ENCODE measurements at regions not wholly inside any gene's neighbourhood (a gene's known extent, or its start where the extent isn't known, plus 50 kb on each side); places are given as distances from the start of the nearest gene placed in this dataset.
"Not testable (repeated sequence)": the region's sequence is repeated elsewhere in the genome, so short reads cannot be mapped to it uniquely, and the experiment has no call there.

GRCh38 chr14:84323450-84323849 is 1206.5 kb upstream of the FLRT2 start:
- Histone ChIP-seq H3K27me3 (no peaks in the 10 kb centered on the region), H3K9me3 (no peaks in the 10 kb centered on the region), H3K27ac (no peak overlapping the region), H3K36me3 (no peaks in the 10 kb centered on the region), H3K4me1 (no peaks in the 10 kb centered on the region), H3K4me3 (no peak overlapping the region)
- no peak for ATAC-seq
- intact Hi-C loops (cut with DNase I): no loop called here
- DNase-seq: no peak
- 51% methylated on average over 4 of the region's 4 CpGs for WGBS (ENCODE audit: insufficient coverage, low coverage, low lambda C conversion rate, missing lambda C conversion rate)
- TF ChIP-seq POLR2A (IDR thresholded peaks at IDR 0.05): no peak
- no peak for TF ChIP-seq CTCF (IDR thresholded peaks at IDR 0.05)

GRCh38 chr14:84323978-84324377 is 1206.0 kb upstream of the FLRT2 start:
- no peaks in the 10 kb centered on the region for H3K27me3 ChIP-seq
- TF ChIP-seq POLR2A (IDR thresholded peaks at IDR 0.05) (no peak), CTCF (IDR thresholded peaks at IDR 0.05) (no peak)
- H3K9me3 ChIP-seq: no peaks in the 10 kb centered on the region
- H3K36me3 ChIP-seq: no peaks in the 10 kb centered on the region
- WGBS (ENCODE audit: insufficient coverage, low coverage, low lambda C conversion rate, missing lambda C conversion rate): 16% methylated on average over 4 of the region's 4 CpGs
- H3K4me3 ChIP-seq: no peak overlapping the region
- no peak for ATAC-seq
- no peaks in the 10 kb centered on the region for H3K4me1 ChIP-seq
- DNase-seq: no peak
- H3K27ac ChIP-seq: no peak overlapping the region
- intact Hi-C loops (cut with DNase I): no loop called here

GRCh38 chr14:84336433-84336832 is 1193.5 kb upstream of the FLRT2 start:
- ATAC-seq (no peak), DNase-seq (no peak)
- Histone ChIP-seq H3K27ac (no peak overlapping the region), H3K4me1 (no peaks in the 10 kb centered on the region), H3K36me3 (no peaks in the 10 kb centered on the region), H3K9me3 (no peaks in the 10 kb centered on the region), H3K27me3 (no peaks in the 10 kb centered on the region), H3K4me3 (no peak overlapping the region)
- intact Hi-C loops (cut with DNase I): no loop called here
- TF ChIP-seq CTCF (IDR thresholded peaks at IDR 0.05) (no peak), POLR2A (IDR thresholded peaks at IDR 0.05) (no peak)

GRCh38 chr14:84340938-84341337 is 1189.0 kb upstream of the FLRT2 start:
- no peaks in the 10 kb centered on the region for H3K4me1 ChIP-seq
- DNase-seq: no peak
- no peak overlapping the region for H3K4me3 ChIP-seq
- no peaks in the 10 kb centered on the region for H3K27me3 ChIP-seq
- no peaks in the 10 kb centered on the region for H3K36me3 ChIP-seq
- TF ChIP-seq POLR2A (IDR thresholded peaks at IDR 0.05) (no peak), CTCF (IDR thresholded peaks at IDR 0.05) (no peak)
- 81% methylated on average over 1 of the region's 1 CpG for WGBS (ENCODE audit: insufficient coverage, low coverage, low lambda C conversion rate, missing lambda C conversion rate)
- no peaks in the 10 kb centered on the region for H3K9me3 ChIP-seq
- H3K27ac ChIP-seq: no peak overlapping the region
- no peak for ATAC-seq
- intact Hi-C loops (cut with DNase I): no loop called here

GRCh38 chr14:84341867-84342266 is 1188.1 kb upstream of the FLRT2 start:
- not testable (repeated sequence) for DNase-seq

More at GRCh38 chr14:84341867-84342266, 1188.1 kb upstream of the FLRT2 start:
- H3K9me3 ChIP-seq; H3K36me3 ChIP-seq; H3K27me3 ChIP-seq; H3K4me1 ChIP-seq; H3K27ac ChIP-seq; intact Hi-C loops (cut with DNase I); H3K4me3 ChIP-seq; ATAC-seq: not testable (repeated sequence)
- WGBS (ENCODE audit: insufficient coverage, low coverage, low lambda C conversion rate, missing lambda C conversion rate): 42% methylated on average over 3 of the region's 3 CpGs
